ENCODE measurements at regions not wholly inside any gene's neighbourhood (a gene's known extent, or its start where the extent isn't known, plus 50 kb on each side); places are given as distances from the start of the nearest gene placed in this dataset.

DNA sequence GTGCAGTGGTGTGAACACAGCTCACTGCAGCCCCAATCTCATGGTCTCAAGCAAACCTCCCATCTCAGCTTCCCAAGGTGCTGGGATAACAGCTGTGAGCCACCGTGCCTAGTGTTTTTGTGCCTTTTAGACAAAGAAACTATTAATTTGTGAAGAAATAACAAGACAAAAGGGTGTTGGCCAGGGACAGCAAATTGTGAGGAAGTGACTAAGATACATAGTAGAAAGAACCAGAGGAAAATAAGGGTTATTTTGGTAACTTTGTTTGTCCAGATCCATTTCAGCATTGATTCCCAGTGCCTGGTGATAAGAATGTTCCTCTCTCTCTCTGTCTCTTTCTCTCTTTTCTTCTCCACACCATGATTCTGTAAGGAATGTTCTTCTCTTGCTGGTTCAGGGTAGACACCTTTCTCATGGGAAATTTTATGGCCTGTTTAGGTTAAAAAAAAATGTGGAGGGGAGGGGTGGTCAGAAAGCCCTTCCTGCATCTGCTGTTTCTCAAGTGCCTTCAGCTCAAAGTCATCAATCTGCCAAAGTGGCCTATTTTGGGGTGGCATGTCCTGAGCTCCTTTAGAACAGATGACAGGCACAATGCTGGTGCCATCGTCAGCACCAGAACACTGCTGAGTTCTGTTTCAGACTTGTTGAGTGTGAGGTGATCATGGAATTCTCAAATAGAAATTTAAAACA, 184.4 kb upstream of the EEA1 start:
- no peak for DNase-seq (ENCODE audit: low spot score)
- peak overlapping the region; percentile 37 for H3K27ac Mint-ChIP-seq (ENCODE audit: unreplicated experiment)
- TF ChIP-seq, protein P1, sequence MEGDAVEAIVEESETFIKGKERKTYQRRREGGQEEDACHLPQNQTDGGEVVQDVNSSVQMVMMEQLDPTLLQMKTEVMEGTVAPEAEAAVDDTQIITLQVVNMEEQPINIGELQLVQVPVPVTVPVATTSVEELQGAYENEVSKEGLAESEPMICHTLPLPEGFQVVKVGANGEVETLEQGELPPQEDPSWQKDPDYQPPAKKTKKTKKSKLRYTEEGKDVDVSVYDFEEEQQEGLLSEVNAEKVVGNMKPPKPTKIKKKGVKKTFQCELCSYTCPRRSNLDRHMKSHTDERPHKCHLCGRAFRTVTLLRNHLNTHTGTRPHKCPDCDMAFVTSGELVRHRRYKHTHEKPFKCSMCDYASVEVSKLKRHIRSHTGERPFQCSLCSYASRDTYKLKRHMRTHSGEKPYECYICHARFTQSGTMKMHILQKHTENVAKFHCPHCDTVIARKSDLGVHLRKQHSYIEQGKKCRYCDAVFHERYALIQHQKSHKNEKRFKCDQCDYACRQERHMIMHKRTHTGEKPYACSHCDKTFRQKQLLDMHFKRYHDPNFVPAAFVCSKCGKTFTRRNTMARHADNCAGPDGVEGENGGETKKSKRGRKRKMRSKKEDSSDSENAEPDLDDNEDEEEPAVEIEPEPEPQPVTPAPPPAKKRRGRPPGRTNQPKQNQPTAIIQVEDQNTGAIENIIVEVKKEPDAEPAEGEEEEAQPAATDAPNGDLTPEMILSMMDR (IDR thresholded peaks at IDR 0.05), result no peak
- no peaks in the 10 kb centered on the region for H3K27me3 Mint-ChIP-seq (ENCODE audit: low read depth)
- H3K4me1 Mint-ChIP-seq (ENCODE audit: low read depth), result peaks cover 62% of the 10 kb centered on the region
- no peak overlapping the region for H3K4me3 Mint-ChIP-seq (ENCODE audit: unreplicated experiment)
- H3K36me3 Mint-ChIP-seq (ENCODE audit: low read depth), result no peaks in the 10 kb centered on the region
- no peaks in the 10 kb centered on the region for H3K9me3 Mint-ChIP-seq (ENCODE audit: low read depth)

DNA sequence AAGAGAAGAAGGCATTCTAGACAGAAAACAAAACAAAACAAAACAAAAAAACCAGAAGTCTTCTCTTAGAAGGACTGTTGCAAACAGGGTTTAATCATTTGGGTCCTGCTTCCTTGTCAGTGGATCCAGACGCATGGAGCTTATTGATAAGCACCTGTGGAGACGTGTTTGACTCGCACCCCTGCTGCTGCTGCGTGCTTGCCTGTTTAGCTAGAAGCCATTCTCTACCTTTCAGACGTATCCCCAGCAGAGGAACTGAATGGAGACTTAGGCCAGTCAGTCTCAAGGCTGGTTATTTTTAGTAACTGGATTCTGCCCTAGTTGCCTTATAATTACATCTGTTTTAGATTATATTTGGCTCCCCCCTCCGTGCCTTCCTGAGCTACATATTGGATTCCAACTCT, 186.1 kb upstream of the EEA1 start:
- Mint-ChIP-seq H3K27me3 (ENCODE audit: low read depth) (no peaks in the 10 kb centered on the region), H3K9me3 (ENCODE audit: low read depth) (no peaks in the 10 kb centered on the region), H3K36me3 (ENCODE audit: low read depth) (no peaks in the 10 kb centered on the region), H3K4me3 (ENCODE audit: unreplicated experiment) (no peak overlapping the region), H3K27ac (ENCODE audit: unreplicated experiment) (peak overlapping the region; percentile 72), H3K4me1 (ENCODE audit: low read depth) (peaks cover 44% of the 10 kb centered on the region)
- no peak for DNase-seq (ENCODE audit: low spot score)
- TF ChIP-seq, protein P1 (IDR thresholded peaks at IDR 0.05), result no peak

DNA sequence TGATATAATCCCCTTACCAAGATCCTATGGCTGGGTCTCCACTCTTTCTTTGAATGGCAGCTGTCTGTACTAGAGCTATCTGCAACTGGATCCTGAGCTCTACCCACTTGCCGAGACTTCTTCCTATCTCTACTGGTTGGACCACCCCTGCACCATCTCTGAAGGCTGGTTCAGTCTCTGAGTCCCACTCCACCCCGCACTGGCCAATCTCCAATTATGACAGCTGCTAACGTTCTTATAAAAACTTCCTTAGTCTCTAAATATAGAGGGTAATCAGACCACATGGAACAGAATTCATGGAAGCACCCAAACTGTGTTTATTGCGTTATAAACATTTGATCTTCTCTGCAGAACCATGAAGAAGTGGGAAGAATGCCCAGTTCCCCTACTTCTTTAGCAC, 186.6 kb upstream of the EEA1 start:
- H3K9me3 Mint-ChIP-seq (ENCODE audit: low read depth), result no peaks in the 10 kb centered on the region
- no peaks in the 10 kb centered on the region for H3K27me3 Mint-ChIP-seq (ENCODE audit: low read depth)
- no peak for DNase-seq (ENCODE audit: low spot score)
- TF ChIP-seq, protein P1 (IDR thresholded peaks at IDR 0.05), result no peak
- peak overlapping the region; percentile 61 for H3K27ac Mint-ChIP-seq (ENCODE audit: unreplicated experiment)
- H3K36me3 Mint-ChIP-seq (ENCODE audit: low read depth), result no peaks in the 10 kb centered on the region
- no peak overlapping the region for H3K4me3 Mint-ChIP-seq (ENCODE audit: unreplicated experiment)
- H3K4me1 Mint-ChIP-seq (ENCODE audit: low read depth), result peaks cover 44% of the 10 kb centered on the region

DNA sequence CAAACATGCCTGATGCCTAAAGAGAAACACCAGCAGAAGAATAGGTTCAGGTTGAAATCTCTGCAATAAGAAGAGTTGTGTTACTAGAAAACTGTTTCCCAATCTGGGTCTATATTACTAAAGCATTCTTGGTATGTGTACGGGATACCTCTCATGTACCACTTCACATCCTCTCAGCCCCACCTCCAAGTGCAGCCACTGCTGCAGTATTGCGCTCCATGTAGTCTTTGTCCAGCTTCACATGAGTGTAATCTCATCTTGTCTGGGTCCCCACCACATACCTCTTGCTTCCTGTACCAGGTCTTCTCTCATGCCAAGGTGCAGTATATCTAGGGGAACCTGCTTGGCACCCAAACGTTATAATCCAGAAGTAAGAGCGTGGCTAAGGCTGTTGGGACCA, 187.5 kb upstream of the EEA1 start:
- Mint-ChIP-seq H3K27ac (ENCODE audit: unreplicated experiment) (no peak overlapping the region), H3K4me3 (ENCODE audit: unreplicated experiment) (no peak overlapping the region), H3K36me3 (ENCODE audit: low read depth) (no peaks in the 10 kb centered on the region), H3K4me1 (ENCODE audit: low read depth) (peaks cover 41% of the 10 kb centered on the region), H3K9me3 (ENCODE audit: low read depth) (no peaks in the 10 kb centered on the region), H3K27me3 (ENCODE audit: low read depth) (no peaks in the 10 kb centered on the region)
- TF ChIP-seq, protein P1 (IDR thresholded peaks at IDR 0.05), result no peak
- DNase-seq (ENCODE audit: low spot score), result no peak

DNA sequence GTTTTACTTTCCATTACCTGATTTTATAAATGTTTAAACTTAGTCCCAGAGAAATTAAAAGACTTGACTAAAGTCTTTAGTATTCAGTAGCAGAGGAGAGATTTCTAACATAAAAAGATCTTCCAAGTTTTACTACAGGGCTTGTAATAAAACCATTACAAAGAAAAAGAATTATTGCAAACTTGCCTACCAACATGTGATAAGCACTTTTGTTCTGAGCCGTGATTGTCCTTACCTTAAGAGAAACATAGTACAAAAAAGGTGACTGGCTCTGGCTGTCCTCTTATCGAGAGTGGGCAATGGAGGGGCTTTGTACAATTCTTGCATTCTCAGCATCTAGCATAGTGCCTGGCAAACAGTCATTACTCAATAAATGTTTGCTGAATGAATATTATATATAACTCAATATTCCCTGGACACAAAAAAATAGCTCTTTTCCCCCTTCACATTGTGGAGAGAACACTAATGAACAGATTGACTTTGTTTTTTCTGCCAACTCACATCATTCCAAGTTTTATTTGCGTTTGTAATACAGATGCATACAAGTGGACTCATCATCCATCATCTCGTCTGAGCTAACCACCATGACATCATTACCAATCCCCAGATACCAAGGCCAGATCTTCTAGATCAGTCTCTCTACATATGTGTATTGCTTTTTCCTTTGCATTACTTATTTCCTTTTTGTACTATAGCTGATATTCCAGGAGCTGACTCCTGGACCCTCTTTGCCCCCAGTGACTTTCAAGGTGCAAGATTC, 192.8 kb upstream of the EEA1 start:
- TF ChIP-seq, protein P1 (IDR thresholded peaks at IDR 0.05), result no peak
- no peak overlapping the region for H3K4me3 Mint-ChIP-seq (ENCODE audit: unreplicated experiment)
- H3K4me1 Mint-ChIP-seq (ENCODE audit: low read depth), result peaks cover 20% of the 10 kb centered on the region
- no peaks in the 10 kb centered on the region for H3K36me3 Mint-ChIP-seq (ENCODE audit: low read depth)
- H3K27me3 Mint-ChIP-seq (ENCODE audit: low read depth), result no peaks in the 10 kb centered on the region
- DNase-seq (ENCODE audit: low spot score), result no peak
- H3K27ac Mint-ChIP-seq (ENCODE audit: unreplicated experiment), result no peak overlapping the region
- no peaks in the 10 kb centered on the region for H3K9me3 Mint-ChIP-seq (ENCODE audit: low read depth)
